HG03135 (cell line): ENCODE measurements at regions not wholly inside any gene's neighbourhood (a gene's known extent, or its start where the extent isn't known, plus 50 kb on each side); places are given as distances from the start of the nearest gene placed in this dataset.
A peak's percentile ranks its signal among the peaks of the same experiment; 100 is the strongest.

ENCODE experiments used
- ATAC-seq: cut with Tn5 transposase; IDR thresholded peaks from one replicate; pipeline ENCODE4 v1.9.1; 2021; ENCODE audit warnings: mild to moderate bottlenecking, moderate library complexity; ENCODE audit not compliant: unreplicated experiment

- no peak for ATAC-seq
Observed at GRCh38 chr1:60311838-60312237, 238.3 kb upstream of the C1orf87 start.

- no peak for ATAC-seq
Observed at GRCh38 chr1:60299581-60299980, 226.0 kb upstream of the C1orf87 start.

- ATAC-seq: no peak
Observed at GRCh38 chr1:60298290-60298689, 224.7 kb upstream of the C1orf87 start.

- no peak for ATAC-seq
Observed at GRCh38 chr1:60296794-60297193, 223.2 kb upstream of the C1orf87 start.

- no peak for ATAC-seq
Observed at GRCh38 chr1:60292140-60292539, 218.6 kb upstream of the C1orf87 start.

- ATAC-seq: no peak
Observed at GRCh38 chr1:60290393-60290792, 216.8 kb upstream of the C1orf87 start.

- no peak for ATAC-seq
Observed at GRCh38 chr1:60287536-60287935, 214.0 kb upstream of the C1orf87 start.

- no peak for ATAC-seq
Observed at GRCh38 chr1:60283690-60284089, 210.1 kb upstream of the C1orf87 start.

GRCh38 chr1:60281360-60281932 is 207.9 kb upstream of the C1orf87 start:
- peak; percentile 87 for ATAC-seq

- no peak for ATAC-seq
Observed at GRCh38 chr1:60280819-60281218, 207.2 kb upstream of the C1orf87 start.

GRCh38 chr1:60280256-60280655 is 206.7 kb upstream of the C1orf87 start:
- ATAC-seq: no peak

GRCh38 chr1:60279798-60280197 is 206.2 kb upstream of the C1orf87 start:
- ATAC-seq: no peak

GRCh38 chr1:60277269-60277668 is 203.7 kb upstream of the C1orf87 start:
- ATAC-seq: no peak

- no peak for ATAC-seq
Observed at GRCh38 chr1:60274422-60275290, 201.1 kb upstream of the C1orf87 start.

- no peak for ATAC-seq
Observed at GRCh38 chr1:60273185-60273584, 199.6 kb upstream of the C1orf87 start.

- no peak for ATAC-seq
Observed at GRCh38 chr1:60271041-60271440, 197.5 kb upstream of the C1orf87 start.

GRCh38 chr1:60268451-60268850 is 194.9 kb upstream of the C1orf87 start:
- no peak for ATAC-seq

- no peak for ATAC-seq
Observed at GRCh38 chr1:60265560-60266535, 192.3 kb upstream of the C1orf87 start.

GRCh38 chr1:60262701-60263100 is 189.1 kb upstream of the C1orf87 start:
- no peak for ATAC-seq

- ATAC-seq: no peak
Observed at GRCh38 chr1:60257531-60257930, 184.0 kb upstream of the C1orf87 start.

- ATAC-seq: no peak
Observed at GRCh38 chr1:60255565-60255964, 182.0 kb upstream of the C1orf87 start.
